H9 (cell line): ENCODE measurements at regions not wholly inside any gene's neighbourhood (a gene's known extent, or its start where the extent isn't known, plus 50 kb on each side); places are given as distances from the start of the nearest gene placed in this dataset.

Experiments
- DNase-seq: peaks from one replicate; pipeline ENCODE4 v3.0.0-alpha.2; 2017
- H2AFZ ChIP-seq: one replicate; pipeline ENCODE4 v1.6.1; 2013; ENCODE audit warnings: mild to moderate bottlenecking, low read length, control low read depth, moderate library complexity
- H2AK5ac ChIP-seq: 2 replicates; pipeline ENCODE4 v1.6.1; 2013; ENCODE audit warnings: low read length, control low read depth, mixed read lengths; ENCODE audit not compliant: insufficient read length
- H2BK120ac ChIP-seq: one replicate; pipeline ENCODE4 v1.6.1; 2013; ENCODE audit warnings: low read depth, mild to moderate bottlenecking, low read length, control low read depth, inconsistent platforms; ENCODE audit not compliant: poor library complexity, severe bottlenecking
- H2BK12ac ChIP-seq: 2 replicates; pipeline ENCODE4 v1.6.1; 2013; ENCODE audit warnings: low read length, control low read depth, mixed read lengths, low read depth; ENCODE audit not compliant: insufficient read length
- H2BK15ac ChIP-seq: 2 replicates; pipeline ENCODE4 v1.6.1; 2013; ENCODE audit warnings: low read depth, low read length, control low read depth
- H2BK20ac ChIP-seq: one replicate; pipeline ENCODE4 v1.6.1; 2013; ENCODE audit warnings: low read depth, mild to moderate bottlenecking, low read length, control low read depth, inconsistent platforms; ENCODE audit not compliant: poor library complexity, severe bottlenecking
- H2BK5ac ChIP-seq: 2 replicates; pipeline ENCODE4 v1.6.1; 2013; ENCODE audit warnings: low read length, control low read depth, mixed read lengths; ENCODE audit not compliant: insufficient read length
- H3K14ac ChIP-seq: 2 replicates; pipeline ENCODE4 v1.6.1; 2013; ENCODE audit warnings: low read length, control low read depth; ENCODE audit not compliant: insufficient read depth
- H3K18ac ChIP-seq: 2 replicates; pipeline ENCODE4 v1.6.1; 2013; ENCODE audit warnings: low read depth, mild to moderate bottlenecking, mixed read lengths, low read length, control low read depth; ENCODE audit not compliant: insufficient read length
- H3K23ac ChIP-seq: 2 replicates; pipeline ENCODE4 v1.6.1; 2013; ENCODE audit warnings: low read length, control low read depth, mixed read lengths, low read depth; ENCODE audit not compliant: insufficient read length
- H3K23me2 ChIP-seq: 2 replicates; pipeline ENCODE4 v1.6.1; 2013; ENCODE audit warnings: low read depth, mild to moderate bottlenecking, mixed read lengths, low read length, control low read depth; ENCODE audit not compliant: insufficient read length, poor library complexity, severe bottlenecking
- H3K27ac ChIP-seq: 2 replicates; pipeline ENCODE4 v1.5.1; 2013; ENCODE audit warnings: low read length, control low read depth, mixed read lengths, low read depth; ENCODE audit not compliant: insufficient read length
- H3K27me3 ChIP-seq: 2 replicates; pipeline ENCODE4 v1.6.1; 2013; ENCODE audit warnings: low read length, control low read depth, inconsistent platforms; ENCODE audit not compliant: insufficient read depth
- H3K4ac ChIP-seq: 2 replicates; pipeline ENCODE4 v1.6.1; 2013; ENCODE audit warnings: low read depth, mild to moderate bottlenecking, control low read depth, inconsistent platforms, low read length, moderate library complexity
- H3K4me1 ChIP-seq: 2 replicates; pipeline ENCODE4 v1.6.1; 2013; ENCODE audit warnings: low read length, control low read depth, inconsistent platforms; ENCODE audit not compliant: insufficient read depth
- H3K4me2 ChIP-seq: 2 replicates; pipeline ENCODE4 v1.6.1; 2013; ENCODE audit warnings: low read length, control low read depth, mixed read lengths; ENCODE audit not compliant: insufficient read length, insufficient read depth
- H3K56ac ChIP-seq: 2 replicates; pipeline ENCODE4 v1.6.1; 2013; ENCODE audit warnings: low read depth, mild to moderate bottlenecking, mixed read lengths, low read length, control low read depth; ENCODE audit not compliant: insufficient read length
- H3K79me1 ChIP-seq: 2 replicates; pipeline ENCODE4 v1.6.1; 2013; ENCODE audit warnings: low read depth, mild to moderate bottlenecking, moderate library complexity, low read length, control low read depth, inconsistent platforms; ENCODE audit not compliant: insufficient read depth, poor library complexity, severe bottlenecking
- H3K79me2 ChIP-seq: 2 replicates; pipeline ENCODE4 v1.6.1; 2013; ENCODE audit warnings: low read length, control low read depth, inconsistent platforms; ENCODE audit not compliant: insufficient read depth
- H3K9ac ChIP-seq: 2 replicates; pipeline ENCODE4 v1.6.1; 2013; ENCODE audit warnings: low read length, control low read depth, mixed read lengths; ENCODE audit not compliant: insufficient read length; ENCODE audit errors: extremely low read depth
- H3K9me3 ChIP-seq: one replicate; pipeline ENCODE4 v1.6.1; 2013; ENCODE audit warnings: low read depth, low read length, inconsistent platforms; ENCODE audit not compliant: control insufficient read depth
- H3T11ph ChIP-seq: one replicate; pipeline ENCODE4 v1.6.1; 2013; ENCODE audit warnings: mild to moderate bottlenecking, low read length, control low read depth, inconsistent platforms
- H4K20me1 ChIP-seq: one replicate; pipeline ENCODE4 v1.6.1; 2013; ENCODE audit not compliant: control insufficient read depth, insufficient read length, insufficient read depth
- H4K5ac ChIP-seq: 2 replicates; pipeline ENCODE4 v1.6.1; 2013; ENCODE audit warnings: low read depth, mild to moderate bottlenecking, mixed read lengths, low read length, control low read depth; ENCODE audit not compliant: insufficient read length
- H4K8ac ChIP-seq: replicated peaks from 2 replicates; pipeline ENCODE4 v1.6.1; 2013; ENCODE audit warnings: low read length, control low read depth, mixed read lengths, low read depth; ENCODE audit not compliant: insufficient read length
- H4K91ac ChIP-seq: 2 replicates; pipeline ENCODE4 v1.6.1; 2013; ENCODE audit warnings: low read depth, mild to moderate bottlenecking, moderate library complexity, mixed read lengths, low read length, control low read depth; ENCODE audit not compliant: insufficient read length
- H3K27ac Mint-ChIP-seq, 3 experiments: 2 replicates in 2 of 3; 3 replicates in 1 of 3; pipeline ENCODE4 v1.8.0; 2020 to 2021; ENCODE audit warnings: mixed read lengths in 3 of 3, mild to moderate bottlenecking in 1 of 3, moderate library complexity in 1 of 3
- H3K27me3 Mint-ChIP-seq: 2 replicates; pipeline ENCODE4 v1.8.0; 2021; ENCODE audit warnings: low read depth, mild to moderate bottlenecking, moderate library complexity, mixed read lengths
- H3K36me3 Mint-ChIP-seq, 3 experiments: 2 replicates in 2 of 3; 3 replicates in 1 of 3; pipeline ENCODE4 v1.8.0; 2020 to 2021; ENCODE audit warnings: low read depth in 3 of 3, mixed read lengths in 3 of 3; ENCODE audit not compliant: insufficient read depth in 1 of 3
- H3K4me1 Mint-ChIP-seq, 2 experiments: 2 replicates each; pipeline ENCODE4 v1.8.0; 2020; ENCODE audit warnings: mixed read lengths in 2 of 2
- H3K4me3 Mint-ChIP-seq, 2 experiments: 2 replicates in 1 of 2; 3 replicates in 1 of 2; pipeline ENCODE4 v1.8.0; 2020 to 2021; ENCODE audit warnings: mild to moderate bottlenecking in 2 of 2, mixed read lengths in 2 of 2, moderate library complexity in 1 of 2
- H3K9me3 Mint-ChIP-seq, 2 experiments: 2 replicates in 1 of 2; 3 replicates in 1 of 2; pipeline ENCODE4 v1.8.0; 2020; ENCODE audit warnings: mild to moderate bottlenecking in 2 of 2, mixed read lengths in 2 of 2, moderate library complexity in 1 of 2
- CTCF ChIP-seq: fragments of 200-600 bp; sonication (generic); conservative IDR thresholded peaks from 3 replicates; pipeline ENCODE4 v1.8.0; 2021; ENCODE audit warnings: antibody characterized with exemption, mild to moderate bottlenecking
- WGBS: extraction: QIAGEN DNeasy Blood & Tissue Kit; methylation state at CpG from one replicate; pipeline ENCODE4 v1.1.7; 2013; ENCODE audit warnings: missing lambda C conversion rate, low lambda C conversion rate, mixed read lengths; ENCODE audit not compliant: insufficient read length; ENCODE audit errors: extremely low coverage; 5-methylcytosine and 5-hydroxymethylcytosine counted together

DNA sequence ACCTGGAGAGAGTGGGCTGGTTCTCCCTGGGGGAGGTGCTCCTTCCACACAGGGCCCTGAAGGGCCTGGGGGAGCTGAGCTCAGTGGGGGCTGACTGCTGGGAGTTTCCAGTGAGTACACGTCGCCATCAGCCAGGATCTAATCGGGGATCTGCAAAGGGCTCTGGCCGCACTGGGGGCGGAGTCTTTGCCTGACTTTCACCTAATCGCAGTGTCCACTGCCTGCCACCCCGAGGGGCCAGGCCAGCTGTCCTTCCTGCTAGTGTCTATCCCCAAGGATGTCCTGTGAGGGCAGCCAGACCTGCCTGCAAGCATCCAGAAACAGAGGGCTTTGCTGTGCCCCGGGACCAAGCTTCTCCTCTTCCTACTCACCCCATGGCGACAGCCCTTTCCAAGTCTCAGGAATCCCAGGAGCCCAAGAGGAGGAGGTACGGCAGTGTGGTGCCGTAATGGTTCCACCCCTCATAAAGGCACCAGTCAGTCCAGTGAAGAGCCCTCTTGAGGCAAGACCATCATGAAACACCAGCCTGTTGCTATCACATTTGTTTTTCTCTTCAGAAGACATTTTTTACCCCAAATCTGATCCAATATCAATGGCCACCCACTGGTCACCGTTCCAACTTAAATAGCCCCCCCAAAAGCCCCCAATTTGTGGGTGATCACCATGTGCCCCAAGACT, 243.1 kb upstream of the ECI2 start:
- no peak overlapping the region for H3K14ac ChIP-seq
- no CpG with 5 or more reads among the region's 12 CpGs for WGBS
- TF ChIP-seq CTCF: no peak
- H3K18ac ChIP-seq: no peak overlapping the region
- H3K79me1 ChIP-seq: no peaks in the 10 kb centered on the region
- H2AFZ ChIP-seq: no peak overlapping the region
- no peak overlapping the region; a peak in 1 of 7 replicates for H3K27ac Mint-ChIP-seq
- no peak overlapping the region for H3K23ac ChIP-seq
- H4K8ac ChIP-seq: no peak overlapping the region
- H3K9me3 Mint-ChIP-seq: peaks cover 9 to 11% of the 10 kb centered on the region in 2 experiments
- H3K79me2 ChIP-seq: no peaks in the 10 kb centered on the region
- no peak overlapping the region for H3K56ac ChIP-seq
- no peak overlapping the region for H4K5ac ChIP-seq
- H3K4me1 ChIP-seq: no peaks in the 10 kb centered on the region
- H3K27me3 Mint-ChIP-seq: peaks cover 11% of the 10 kb centered on the region
- no peak overlapping the region for H3K4me2 ChIP-seq
- peaks cover 6 to 16% of the 10 kb centered on the region in 2 experiments for H3K4me1 Mint-ChIP-seq
- DNase-seq: no peak
- H3K23me2 ChIP-seq: no peaks in the 10 kb centered on the region
- no peak overlapping the region for H2BK20ac ChIP-seq
- H3K27me3 ChIP-seq: no peaks in the 10 kb centered on the region
- no peak overlapping the region for H2BK12ac ChIP-seq
- H4K20me1 ChIP-seq: no peaks in the 10 kb centered on the region
- H2BK15ac ChIP-seq: no peak overlapping the region
- no peak overlapping the region for H3K9ac ChIP-seq
- H2BK120ac ChIP-seq: no peak overlapping the region
- H2AK5ac ChIP-seq: no peak overlapping the region
- H3K4me3 Mint-ChIP-seq: no peak overlapping the region
- H3T11ph ChIP-seq: no peak overlapping the region
- H3K36me3 Mint-ChIP-seq: peaks cover 4 to 9% (median 7%) of the 10 kb centered on the region in 3 experiments
- no peak overlapping the region for H4K91ac ChIP-seq
- H2BK5ac ChIP-seq: no peak overlapping the region
- H3K4ac ChIP-seq: no peak overlapping the region
- no peaks in the 10 kb centered on the region for H3K9me3 ChIP-seq
- H3K27ac ChIP-seq: no peak overlapping the region
